ENCODE measurements at regions not wholly inside any gene's neighbourhood (a gene's known extent, or its start where the extent isn't known, plus 50 kb on each side); places are given as distances from the start of the nearest gene placed in this dataset.
"Not testable (repeated sequence)": the region's sequence is repeated elsewhere in the genome, so short reads cannot be mapped to it uniquely, and the experiment has no call there.

GRCh38 chr12:28023156-28023887, 50.8 kb upstream of the PTHLH start:
- DNase-seq: no peak

- no peak for DNase-seq
Observed at GRCh38 chr12:28024231-28024995, 51.9 kb upstream of the PTHLH start.

GRCh38 chr12:28025821-28026505, 53.4 kb upstream of the PTHLH start:
- DNase-seq: no peak

GRCh38 chr12:28026701-28027100, 54.2 kb upstream of the PTHLH start:
- no peak for DNase-seq

GRCh38 chr12:28027328-28027727, 54.8 kb upstream of the PTHLH start:
- no peak for DNase-seq

- DNase-seq: no peak
Observed at GRCh38 chr12:28027947-28028724, 55.6 kb upstream of the PTHLH start.

GRCh38 chr12:28032811-28033537, 60.4 kb upstream of the PTHLH start:
- no peak for DNase-seq

- no peak for DNase-seq
Observed at GRCh38 chr12:28033538-28033915, 61.0 kb upstream of the PTHLH start.

- no peak for DNase-seq
Observed at GRCh38 chr12:28034271-28034670, 61.7 kb upstream of the PTHLH start.

GRCh38 chr12:28035500-28035899, 63.0 kb upstream of the PTHLH start:
- no peak for DNase-seq

- no peak for DNase-seq
Observed at GRCh38 chr12:28036940-28037339, 64.4 kb upstream of the PTHLH start.

GRCh38 chr12:28040246-28040645, 67.7 kb upstream of the PTHLH start:
- no peak for DNase-seq

- DNase-seq: not testable (repeated sequence)
Observed at GRCh38 chr12:28046600-28046999, 74.1 kb upstream of the PTHLH start.

- no peak for DNase-seq
Observed at GRCh38 chr12:28050606-28051005, 78.1 kb upstream of the PTHLH start.

- DNase-seq: no peak
Observed at GRCh38 chr12:28051516-28052354, 79.2 kb upstream of the PTHLH start.

- no peak for DNase-seq
Observed at GRCh38 chr12:28053564-28053963, 81.0 kb upstream of the PTHLH start.

GRCh38 chr12:28054583-28054982, 82.0 kb upstream of the PTHLH start:
- DNase-seq: no peak

- DNase-seq: no peak
Observed at GRCh38 chr12:28057856-28058615, 85.5 kb upstream of the PTHLH start.

GRCh38 chr12:28059220-28059619, 86.7 kb upstream of the PTHLH start:
- DNase-seq: no peak

GRCh38 chr12:28059668-28060067, 87.1 kb upstream of the PTHLH start:
- no peak for DNase-seq

GRCh38 chr12:28060871-28061270, 88.3 kb upstream of the PTHLH start:
- no peak for DNase-seq

Measured in stimulated activated CD4-positive, alpha-beta T cell treated with anti-CD3 and anti-CD28 coated beads, Interleukin-15, amount 100 ng/mL, for 24 hours (primary cell).